H1 (cell line): ENCODE measurements at regions not wholly inside any gene's neighbourhood (a gene's known extent, or its start where the extent isn't known, plus 50 kb on each side); places are given as distances from the start of the nearest gene placed in this dataset.

Experiments
- ASH2L ChIP-seq: fragments of 200-600, 300-600 bp; sonication (generic); IDR thresholded peaks from one replicate; pipeline ENCODE4 v1.7.1; 2017; ENCODE audit warnings: low read length
- CBX5 ChIP-seq: fragments of 300-800, 300-1000 bp; sonication (generic); IDR thresholded peaks from 2 replicates; pipeline ENCODE4 v1.7.1; 2016; ENCODE audit warnings: antibody characterized with exemption, low read length, low read depth
- HDAC6 ChIP-seq: IDR thresholded peaks from one replicate; pipeline ENCODE4 v1.7.1; 2012; ENCODE audit warnings: low read depth, mild to moderate bottlenecking, inconsistent platforms, low read length, moderate library complexity
- JUN ChIP-seq: IDR thresholded peaks from 2 replicates; pipeline ENCODE4 v1.6.1; 2011; ENCODE audit warnings: low read depth, mild to moderate bottlenecking, improper control_type of control experiment, low read length
- NANOG ChIP-seq: IDR thresholded peaks from 2 replicates; pipeline ENCODE4 v1.6.1; 2011; ENCODE audit warnings: low read length, low read depth, mild to moderate bottlenecking, inconsistent platforms; ENCODE audit not compliant: insufficient read depth, poor library complexity, severe bottlenecking

- TF ChIP-seq ASH2L = no peak
- no peak for TF ChIP-seq NANOG
- TF ChIP-seq HDAC6 = no peak
- TF ChIP-seq CBX5 = no peak
- no peak for TF ChIP-seq JUN
Measured at GRCh38 chr12:42679466-42679865, 89.9 kb upstream of the PRICKLE1 start (continued).
